Upper lobe of left lung (tissue), 4 donors: ENCODE measurements at regions not wholly inside any gene's neighbourhood (a gene's known extent, or its start where the extent isn't known, plus 50 kb on each side); places are given as distances from the start of the nearest gene placed in this dataset.

ENCODE experiments used
- POLR2A ChIP-seq, 4 donors: fragments of 450-650 bp; IDR thresholded peaks; one replicate each; pipeline ENCODE4 v1.5.1; 2016 to 2017; ENCODE audit warnings: antibody characterized with exemption in 4 of 4, mild to moderate bottlenecking in 2 of 4
- TF ChIP-seq, protein P1 (sequence below), 6 experiments: fragments of 450-650 bp in 4 of 6; fragments of 200-600 bp in 2 of 6; sonication (generic) in 2 of 6; IDR thresholded peaks; one replicate each; pipeline ENCODE4 v1.5.1; 2016 to 2019; ENCODE audit warnings: antibody characterized with exemption in 6 of 6

DNA sequence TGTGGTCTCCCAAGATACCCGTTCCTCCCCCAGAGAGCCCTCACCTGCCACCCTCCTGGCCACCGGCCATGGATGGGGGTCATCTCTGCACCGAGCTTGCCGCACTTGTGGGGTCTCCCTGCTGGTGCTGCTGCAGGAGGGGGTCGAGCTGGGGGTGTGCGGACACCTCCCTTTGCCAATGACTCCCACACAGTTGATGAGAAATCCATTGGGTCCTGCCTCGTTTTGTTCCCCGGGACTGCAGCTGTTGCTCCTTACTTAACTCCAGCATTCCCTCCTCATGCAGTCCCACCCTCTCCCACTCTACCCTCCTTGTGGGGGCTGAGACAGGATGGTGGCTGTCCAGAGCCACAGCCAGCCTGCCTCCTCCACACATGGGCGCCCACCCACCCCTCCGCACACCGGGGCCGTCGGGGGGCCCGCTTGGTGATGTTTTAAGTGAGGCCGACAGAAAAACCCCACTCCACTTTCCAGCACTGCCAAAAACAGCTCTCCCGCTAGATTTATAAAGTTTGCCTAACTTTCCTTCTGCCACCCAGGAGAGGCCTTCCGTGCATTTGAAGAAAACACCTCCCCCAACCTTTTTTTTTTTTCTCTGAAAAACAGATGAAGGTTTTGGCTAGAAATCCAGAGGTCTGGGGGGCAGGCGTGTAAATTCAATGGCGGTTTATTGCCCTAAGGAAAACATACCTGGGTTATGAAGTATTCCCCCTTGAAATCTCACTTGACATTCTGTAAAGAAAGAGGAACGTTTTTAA lies 53.5 kb upstream of the APCDD1L start:
- TF ChIP-seq, protein P1, sequence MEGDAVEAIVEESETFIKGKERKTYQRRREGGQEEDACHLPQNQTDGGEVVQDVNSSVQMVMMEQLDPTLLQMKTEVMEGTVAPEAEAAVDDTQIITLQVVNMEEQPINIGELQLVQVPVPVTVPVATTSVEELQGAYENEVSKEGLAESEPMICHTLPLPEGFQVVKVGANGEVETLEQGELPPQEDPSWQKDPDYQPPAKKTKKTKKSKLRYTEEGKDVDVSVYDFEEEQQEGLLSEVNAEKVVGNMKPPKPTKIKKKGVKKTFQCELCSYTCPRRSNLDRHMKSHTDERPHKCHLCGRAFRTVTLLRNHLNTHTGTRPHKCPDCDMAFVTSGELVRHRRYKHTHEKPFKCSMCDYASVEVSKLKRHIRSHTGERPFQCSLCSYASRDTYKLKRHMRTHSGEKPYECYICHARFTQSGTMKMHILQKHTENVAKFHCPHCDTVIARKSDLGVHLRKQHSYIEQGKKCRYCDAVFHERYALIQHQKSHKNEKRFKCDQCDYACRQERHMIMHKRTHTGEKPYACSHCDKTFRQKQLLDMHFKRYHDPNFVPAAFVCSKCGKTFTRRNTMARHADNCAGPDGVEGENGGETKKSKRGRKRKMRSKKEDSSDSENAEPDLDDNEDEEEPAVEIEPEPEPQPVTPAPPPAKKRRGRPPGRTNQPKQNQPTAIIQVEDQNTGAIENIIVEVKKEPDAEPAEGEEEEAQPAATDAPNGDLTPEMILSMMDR (IDR thresholded peaks at IDR 0.05), result no peak
- no peak for TF ChIP-seq POLR2A (IDR thresholded peaks at IDR 0.05)
